ENCODE measurements at regions not wholly inside any gene's neighbourhood (a gene's known extent, or its start where the extent isn't known, plus 50 kb on each side); places are given as distances from the start of the nearest gene placed in this dataset.

GRCh38 chr5:92419261-92419660, 1036.1 kb upstream of the ARRDC3 start:
- no peak for TF ChIP-seq CTCF (IDR thresholded peaks at IDR 0.05 in 4 of 5, conservative IDR thresholded peaks at IDR 0.05 in 1 of 5)
- TF ChIP-seq POLR2A (IDR thresholded peaks at IDR 0.05): no peak
